ENCODE measurements at regions not wholly inside any gene's neighbourhood (a gene's known extent, or its start where the extent isn't known, plus 50 kb on each side); places are given as distances from the start of the nearest gene placed in this dataset.

- Histone ChIP-seq H3K36me3 (ENCODE audit: insufficient read depth, low read length) (no peaks in the 10 kb centered on the region), H4K20me1 (ENCODE audit: insufficient read depth, low read length) (no peaks in the 10 kb centered on the region), H3K4me3 (ENCODE audit: insufficient read depth, low read depth, low read length) (no peak overlapping the region), H3K79me2 (ENCODE audit: insufficient read depth, low read length) (no peaks in the 10 kb centered on the region), H3K4me1 (ENCODE audit: insufficient read depth, low read length) (no peaks in the 10 kb centered on the region), H3K4me2 (ENCODE audit: low read length) (no peak overlapping the region), H3K27me3 (ENCODE audit: insufficient read depth, low read length) (no peaks in the 10 kb centered on the region), H3K9me3 (ENCODE audit: insufficient read depth, low read depth, low read length) (no peaks in the 10 kb centered on the region), H2AFZ (ENCODE audit: low read depth, low read length) (no peak overlapping the region), H3K9ac (ENCODE audit: low read length) (no peak overlapping the region), H3K27ac (ENCODE audit: low read depth, low read length) (no peak overlapping the region)
- Mint-ChIP-seq H3K36me3 (ENCODE audit: low read depth, unreplicated experiment) (no peaks in the 10 kb centered on the region), H3K27me3 (ENCODE audit: low read depth, unreplicated experiment) (no peaks in the 10 kb centered on the region), H3K27ac (ENCODE audit: unreplicated experiment) (no peak overlapping the region), H3K4me3 (ENCODE audit: unreplicated experiment) (no peak overlapping the region), H3K4me1 (ENCODE audit: low read depth, unreplicated experiment) (no peaks in the 10 kb centered on the region), H3K9me3 (ENCODE audit: unreplicated experiment) (no peaks in the 10 kb centered on the region)
- DNase-seq (ENCODE audit: low read depth) (no peak), FAIRE-seq (no peak)
- no peak for TF ChIP-seq EZH2 (IDR thresholded peaks at IDR 0.05; ENCODE audit: insufficient read depth, low read length)
- TF ChIP-seq, protein P1, sequence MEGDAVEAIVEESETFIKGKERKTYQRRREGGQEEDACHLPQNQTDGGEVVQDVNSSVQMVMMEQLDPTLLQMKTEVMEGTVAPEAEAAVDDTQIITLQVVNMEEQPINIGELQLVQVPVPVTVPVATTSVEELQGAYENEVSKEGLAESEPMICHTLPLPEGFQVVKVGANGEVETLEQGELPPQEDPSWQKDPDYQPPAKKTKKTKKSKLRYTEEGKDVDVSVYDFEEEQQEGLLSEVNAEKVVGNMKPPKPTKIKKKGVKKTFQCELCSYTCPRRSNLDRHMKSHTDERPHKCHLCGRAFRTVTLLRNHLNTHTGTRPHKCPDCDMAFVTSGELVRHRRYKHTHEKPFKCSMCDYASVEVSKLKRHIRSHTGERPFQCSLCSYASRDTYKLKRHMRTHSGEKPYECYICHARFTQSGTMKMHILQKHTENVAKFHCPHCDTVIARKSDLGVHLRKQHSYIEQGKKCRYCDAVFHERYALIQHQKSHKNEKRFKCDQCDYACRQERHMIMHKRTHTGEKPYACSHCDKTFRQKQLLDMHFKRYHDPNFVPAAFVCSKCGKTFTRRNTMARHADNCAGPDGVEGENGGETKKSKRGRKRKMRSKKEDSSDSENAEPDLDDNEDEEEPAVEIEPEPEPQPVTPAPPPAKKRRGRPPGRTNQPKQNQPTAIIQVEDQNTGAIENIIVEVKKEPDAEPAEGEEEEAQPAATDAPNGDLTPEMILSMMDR (IDR thresholded peaks at IDR 0.05; ENCODE audit: insufficient read depth, low read depth, low read length) = no peak
These were observed 177.2 kb upstream of the OR13F1 start for GRCh38 chr9:104326912-104327311.

- H4K20me1 ChIP-seq (ENCODE audit: insufficient read depth, low read length) = no peaks in the 10 kb centered on the region
- Mint-ChIP-seq H3K4me1 (ENCODE audit: low read depth, unreplicated experiment) (no peaks in the 10 kb centered on the region), H3K27me3 (ENCODE audit: low read depth, unreplicated experiment) (no peaks in the 10 kb centered on the region), H3K9me3 (ENCODE audit: unreplicated experiment) (peaks cover 1% of the 10 kb centered on the region), H3K4me3 (ENCODE audit: unreplicated experiment) (no peak overlapping the region), H3K36me3 (ENCODE audit: low read depth, unreplicated experiment) (no peaks in the 10 kb centered on the region), H3K27ac (ENCODE audit: unreplicated experiment) (no peak overlapping the region)
- FAIRE-seq (no peak), DNase-seq (ENCODE audit: low read depth) (no peak)
- no peak overlapping the region for H3K27ac ChIP-seq (ENCODE audit: low read depth, low read length)
- H3K79me2 ChIP-seq (ENCODE audit: insufficient read depth, low read length) = no peaks in the 10 kb centered on the region
- H2AFZ ChIP-seq (ENCODE audit: low read depth, low read length) = no peak overlapping the region
- no peak for TF ChIP-seq EZH2 (IDR thresholded peaks at IDR 0.05; ENCODE audit: insufficient read depth, low read length)
- TF ChIP-seq, protein P1 (IDR thresholded peaks at IDR 0.05; ENCODE audit: insufficient read depth, low read depth, low read length) = no peak
- H3K27me3 ChIP-seq (ENCODE audit: insufficient read depth, low read length) = no peaks in the 10 kb centered on the region
- no peak overlapping the region for H3K9ac ChIP-seq (ENCODE audit: low read length)
- no peaks in the 10 kb centered on the region for H3K36me3 ChIP-seq (ENCODE audit: insufficient read depth, low read length)
- H3K4me3 ChIP-seq (ENCODE audit: insufficient read depth, low read depth, low read length) = no peak overlapping the region
- H3K4me1 ChIP-seq (ENCODE audit: insufficient read depth, low read length) = no peaks in the 10 kb centered on the region
- H3K4me2 ChIP-seq (ENCODE audit: low read length) = no peak overlapping the region
- no peaks in the 10 kb centered on the region for H3K9me3 ChIP-seq (ENCODE audit: insufficient read depth, low read depth, low read length)
These were observed 174.8 kb upstream of the OR13F1 start for GRCh38 chr9:104329245-104329644.

DNA sequence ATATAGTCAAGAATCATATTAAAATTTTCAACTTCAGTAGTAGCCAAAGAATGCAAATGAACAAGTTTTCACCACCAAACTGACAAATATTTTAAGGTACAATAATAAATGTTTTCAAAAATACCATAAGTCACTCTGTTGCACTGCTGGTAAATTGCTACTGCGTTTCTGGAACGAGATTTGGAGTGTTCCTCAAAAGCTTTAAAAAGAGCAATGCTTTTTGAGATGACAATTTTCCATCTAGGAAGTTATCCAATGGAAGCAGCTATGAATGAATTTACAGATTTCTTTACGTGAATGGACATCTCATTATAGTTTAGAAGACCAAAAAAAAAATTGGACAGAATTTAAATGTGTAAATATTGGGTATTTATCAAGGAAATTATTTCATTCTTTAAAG, 173.2 kb upstream of the OR13F1 start:
- DNase-seq (ENCODE audit: low read depth) = no peak
- no peak overlapping the region for H2AFZ ChIP-seq (ENCODE audit: low read depth, low read length)
- Mint-ChIP-seq H3K4me3 (ENCODE audit: unreplicated experiment) (no peak overlapping the region), H3K36me3 (ENCODE audit: low read depth, unreplicated experiment) (no peaks in the 10 kb centered on the region), H3K9me3 (ENCODE audit: unreplicated experiment) (peaks cover 4% of the 10 kb centered on the region), H3K27me3 (ENCODE audit: low read depth, unreplicated experiment) (no peaks in the 10 kb centered on the region), H3K4me1 (ENCODE audit: low read depth, unreplicated experiment) (no peaks in the 10 kb centered on the region), H3K27ac (ENCODE audit: unreplicated experiment) (no peak overlapping the region)
- H3K4me1 ChIP-seq (ENCODE audit: insufficient read depth, low read length) = no peaks in the 10 kb centered on the region
- H3K4me3 ChIP-seq (ENCODE audit: insufficient read depth, low read depth, low read length) = no peak overlapping the region
- H3K27me3 ChIP-seq (ENCODE audit: insufficient read depth, low read length) = no peaks in the 10 kb centered on the region
- no peak overlapping the region for H3K4me2 ChIP-seq (ENCODE audit: low read length)
- TF ChIP-seq, protein P1 (IDR thresholded peaks at IDR 0.05; ENCODE audit: insufficient read depth, low read depth, low read length) = no peak
- TF ChIP-seq EZH2 (IDR thresholded peaks at IDR 0.05; ENCODE audit: insufficient read depth, low read length) = no peak
- no peaks in the 10 kb centered on the region for H4K20me1 ChIP-seq (ENCODE audit: insufficient read depth, low read length)
- H3K9ac ChIP-seq (ENCODE audit: low read length) = no peak overlapping the region
- no peak for FAIRE-seq
- no peaks in the 10 kb centered on the region for H3K79me2 ChIP-seq (ENCODE audit: insufficient read depth, low read length)
- no peak overlapping the region for H3K27ac ChIP-seq (ENCODE audit: low read depth, low read length)
- H3K36me3 ChIP-seq (ENCODE audit: insufficient read depth, low read length) = no peaks in the 10 kb centered on the region
- peaks cover 3% of the 10 kb centered on the region for H3K9me3 ChIP-seq (ENCODE audit: insufficient read depth, low read depth, low read length)
